Peyer's patch (tissue), 4 donors: ENCODE measurements at regions not wholly inside any gene's neighbourhood (a gene's known extent, or its start where the extent isn't known, plus 50 kb on each side); places are given as distances from the start of the nearest gene placed in this dataset.

Source experiments
- POLR2A ChIP-seq, 2 donors: fragments of 450-650 bp; IDR thresholded peaks; one replicate each; pipeline ENCODE4 v1.5.1; 2017; ENCODE audit warnings: antibody characterized with exemption in 2 of 2, mild to moderate bottlenecking in 2 of 2, moderate library complexity in 2 of 2
- TF ChIP-seq, protein P1 (sequence below), 6 experiments: fragments of 450-650 bp in 4 of 6; fragments of 200-600 bp in 2 of 6; sonication (generic) in 1 of 6; IDR thresholded peaks; one replicate each; pipeline ENCODE4 v1.5.1; 2017 to 2019; ENCODE audit warnings: antibody characterized with exemption in 6 of 6, mild to moderate bottlenecking in 3 of 6, moderate library complexity in 1 of 6

DNA sequence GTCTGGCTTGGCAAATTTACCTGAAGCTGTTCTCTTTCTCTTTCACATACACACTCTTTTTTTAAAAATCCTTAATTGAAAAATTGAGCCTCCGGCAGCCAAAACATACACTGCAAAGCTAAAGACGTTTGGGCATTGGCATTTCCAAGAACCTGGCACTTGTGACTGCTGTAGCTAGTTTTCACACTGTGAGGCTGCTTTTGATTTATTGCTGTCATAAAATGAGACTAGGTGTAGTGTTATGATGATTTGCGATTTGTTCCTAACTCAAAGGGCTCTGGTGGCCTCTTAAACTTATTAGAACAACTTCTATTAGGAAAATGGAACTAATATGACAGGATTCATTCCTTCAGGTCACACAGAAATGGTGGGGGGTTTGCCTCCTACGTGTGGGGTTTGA lies 377.1 kb upstream of the FAR2 start:
- TF ChIP-seq, protein P1, sequence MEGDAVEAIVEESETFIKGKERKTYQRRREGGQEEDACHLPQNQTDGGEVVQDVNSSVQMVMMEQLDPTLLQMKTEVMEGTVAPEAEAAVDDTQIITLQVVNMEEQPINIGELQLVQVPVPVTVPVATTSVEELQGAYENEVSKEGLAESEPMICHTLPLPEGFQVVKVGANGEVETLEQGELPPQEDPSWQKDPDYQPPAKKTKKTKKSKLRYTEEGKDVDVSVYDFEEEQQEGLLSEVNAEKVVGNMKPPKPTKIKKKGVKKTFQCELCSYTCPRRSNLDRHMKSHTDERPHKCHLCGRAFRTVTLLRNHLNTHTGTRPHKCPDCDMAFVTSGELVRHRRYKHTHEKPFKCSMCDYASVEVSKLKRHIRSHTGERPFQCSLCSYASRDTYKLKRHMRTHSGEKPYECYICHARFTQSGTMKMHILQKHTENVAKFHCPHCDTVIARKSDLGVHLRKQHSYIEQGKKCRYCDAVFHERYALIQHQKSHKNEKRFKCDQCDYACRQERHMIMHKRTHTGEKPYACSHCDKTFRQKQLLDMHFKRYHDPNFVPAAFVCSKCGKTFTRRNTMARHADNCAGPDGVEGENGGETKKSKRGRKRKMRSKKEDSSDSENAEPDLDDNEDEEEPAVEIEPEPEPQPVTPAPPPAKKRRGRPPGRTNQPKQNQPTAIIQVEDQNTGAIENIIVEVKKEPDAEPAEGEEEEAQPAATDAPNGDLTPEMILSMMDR (IDR thresholded peaks at IDR 0.05), result no peak
- TF ChIP-seq POLR2A (IDR thresholded peaks at IDR 0.05), result no peak
